ENCODE measurements at regions not wholly inside any gene's neighbourhood (a gene's known extent, or its start where the extent isn't known, plus 50 kb on each side); places are given as distances from the start of the nearest gene placed in this dataset.

DNA sequence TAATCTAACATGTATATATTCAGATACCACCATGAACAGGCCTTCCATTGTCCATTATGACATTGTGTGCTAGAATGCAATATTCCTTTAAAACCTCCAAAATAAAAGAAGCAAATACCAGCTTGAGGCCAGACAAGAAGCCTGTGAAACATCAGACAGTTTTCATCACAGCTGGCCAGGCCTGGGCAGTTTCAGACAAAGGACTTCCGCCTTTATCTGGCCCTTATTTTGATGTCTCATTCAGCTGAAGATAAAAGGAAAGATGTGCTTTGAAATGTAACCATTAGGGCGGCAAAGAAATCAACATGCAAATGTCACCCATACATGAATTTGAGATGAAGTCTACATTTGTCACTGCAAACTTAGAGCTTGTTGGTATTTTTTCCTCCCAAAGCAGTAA, 737.5 kb downstream of the KCNJ2 start:
- Histone ChIP-seq H3K4me3 (ENCODE audit: control insufficient read depth in 2 of 3, extremely low read depth in 1 of 3, insufficient read depth in 2 of 3, low read depth in 1 of 3, low read length in 3 of 3) (no peak overlapping the region), H3K9me3 (ENCODE audit: control insufficient read depth, low read depth, low read length) (no peaks in the 10 kb centered on the region), H4K20me1 (ENCODE audit: control insufficient read depth, extremely low read depth, insufficient read depth, low read length) (no peaks in the 10 kb centered on the region), H2AFZ (ENCODE audit: control insufficient read depth, low read length) (no peak overlapping the region), H3K9me1 (ENCODE audit: control insufficient read depth, extremely low read depth, insufficient read depth, low read length) (no peaks in the 10 kb centered on the region), H3K79me2 (ENCODE audit: control insufficient read depth, insufficient read depth, low read length) (no peaks in the 10 kb centered on the region), H3K27ac (ENCODE audit: control insufficient read depth, insufficient read depth, low read length) (no peak overlapping the region), H3K36me3 (ENCODE audit: control insufficient read depth in 2 of 2, extremely low read depth in 1 of 2, insufficient read depth in 2 of 2, low read length in 2 of 2) (no peaks in the 10 kb centered on the region), H3K4me2 (ENCODE audit: control insufficient read depth, extremely low read depth, insufficient read depth, low read depth, low read length) (no peak overlapping the region), H3K4me1 (ENCODE audit: control insufficient read depth, extremely low read depth, insufficient read depth, low read length) (no peaks in the 10 kb centered on the region), H3K27me3 (ENCODE audit: control insufficient read depth, extremely low read depth, insufficient read depth, low read length) (no peaks in the 10 kb centered on the region), H3K9ac (ENCODE audit: control insufficient read depth, extremely low read depth, insufficient read depth, low read length) (no peak overlapping the region)
- DNase-seq (ENCODE audit: low read depth, low spot score) (no peak), FAIRE-seq (no peak)
- dilution Hi-C loops (cut with MboI; ENCODE audit: extremely low pct_ligation_motif_present, low sequenced_read_pairs): no loop called here
- no peak for TF ChIP-seq EZH2 (IDR thresholded peaks at IDR 0.05; ENCODE audit: low read length)
- TF ChIP-seq, protein P1, sequence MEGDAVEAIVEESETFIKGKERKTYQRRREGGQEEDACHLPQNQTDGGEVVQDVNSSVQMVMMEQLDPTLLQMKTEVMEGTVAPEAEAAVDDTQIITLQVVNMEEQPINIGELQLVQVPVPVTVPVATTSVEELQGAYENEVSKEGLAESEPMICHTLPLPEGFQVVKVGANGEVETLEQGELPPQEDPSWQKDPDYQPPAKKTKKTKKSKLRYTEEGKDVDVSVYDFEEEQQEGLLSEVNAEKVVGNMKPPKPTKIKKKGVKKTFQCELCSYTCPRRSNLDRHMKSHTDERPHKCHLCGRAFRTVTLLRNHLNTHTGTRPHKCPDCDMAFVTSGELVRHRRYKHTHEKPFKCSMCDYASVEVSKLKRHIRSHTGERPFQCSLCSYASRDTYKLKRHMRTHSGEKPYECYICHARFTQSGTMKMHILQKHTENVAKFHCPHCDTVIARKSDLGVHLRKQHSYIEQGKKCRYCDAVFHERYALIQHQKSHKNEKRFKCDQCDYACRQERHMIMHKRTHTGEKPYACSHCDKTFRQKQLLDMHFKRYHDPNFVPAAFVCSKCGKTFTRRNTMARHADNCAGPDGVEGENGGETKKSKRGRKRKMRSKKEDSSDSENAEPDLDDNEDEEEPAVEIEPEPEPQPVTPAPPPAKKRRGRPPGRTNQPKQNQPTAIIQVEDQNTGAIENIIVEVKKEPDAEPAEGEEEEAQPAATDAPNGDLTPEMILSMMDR (optimal IDR thresholded peaks at IDR 0.05 in 1 of 3, IDR thresholded peaks at IDR 0.05 in 1 of 3, conservative IDR thresholded peaks at IDR 0.05 in 1 of 3; ENCODE audit: extremely low read depth in 1 of 3, insufficient read depth in 2 of 3, low read length in 3 of 3): no peak

DNA sequence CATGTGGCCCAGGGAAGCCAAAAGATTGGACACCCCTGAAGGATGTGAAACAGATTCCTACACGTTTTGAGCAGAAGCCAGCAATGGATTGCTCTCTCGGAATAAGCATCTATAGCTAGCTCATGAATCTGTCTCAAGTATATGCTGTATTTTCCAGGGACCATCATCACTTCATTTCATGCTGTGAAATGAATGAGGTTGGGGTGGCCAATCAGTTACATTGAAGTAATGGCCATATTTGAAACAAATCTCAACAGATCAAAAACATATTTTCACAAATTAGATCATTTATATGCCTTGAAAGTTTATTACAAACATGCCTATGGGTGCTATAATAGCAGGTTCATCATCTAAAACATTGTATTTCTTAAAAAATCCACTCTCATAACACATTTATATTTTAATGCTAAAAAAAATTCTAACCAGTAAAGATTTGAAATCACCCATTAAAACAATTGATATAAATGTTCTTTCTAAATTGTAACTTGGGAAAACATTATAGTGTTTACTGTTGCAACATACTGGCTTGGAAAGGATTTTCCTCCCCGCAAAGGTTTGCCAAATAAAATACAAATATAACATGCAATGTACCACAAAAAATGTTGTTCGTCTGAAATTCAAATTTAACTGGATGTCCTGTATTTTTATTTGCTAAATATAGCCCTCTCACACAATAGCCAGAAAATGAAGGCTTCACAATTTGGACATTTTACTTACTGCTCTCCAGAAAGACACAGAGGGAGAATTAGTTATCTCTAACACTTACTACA, 743.6 kb downstream of the KCNJ2 start:
- H3K79me2 ChIP-seq (ENCODE audit: control insufficient read depth, insufficient read depth, low read length): no peaks in the 10 kb centered on the region
- H3K9me3 ChIP-seq (ENCODE audit: control insufficient read depth, low read depth, low read length): no peaks in the 10 kb centered on the region
- no peaks in the 10 kb centered on the region for H4K20me1 ChIP-seq (ENCODE audit: control insufficient read depth, extremely low read depth, insufficient read depth, low read length)
- no peaks in the 10 kb centered on the region for H3K27me3 ChIP-seq (ENCODE audit: control insufficient read depth, extremely low read depth, insufficient read depth, low read length)
- no peaks in the 10 kb centered on the region for H3K9me1 ChIP-seq (ENCODE audit: control insufficient read depth, extremely low read depth, insufficient read depth, low read length)
- DNase-seq (ENCODE audit: low read depth, low spot score) (no peak), FAIRE-seq (no peak)
- H3K4me2 ChIP-seq (ENCODE audit: control insufficient read depth, extremely low read depth, insufficient read depth, low read depth, low read length): no peak overlapping the region
- no peak overlapping the region for H3K4me3 ChIP-seq (ENCODE audit: control insufficient read depth in 2 of 3, extremely low read depth in 1 of 3, insufficient read depth in 2 of 3, low read depth in 1 of 3, low read length in 3 of 3)
- H3K9ac ChIP-seq (ENCODE audit: control insufficient read depth, extremely low read depth, insufficient read depth, low read length): no peak overlapping the region
- dilution Hi-C loops (cut with MboI; ENCODE audit: extremely low pct_ligation_motif_present, low sequenced_read_pairs): no loop called here
- TF ChIP-seq, protein P1 (optimal IDR thresholded peaks at IDR 0.05 in 1 of 3, IDR thresholded peaks at IDR 0.05 in 1 of 3, conservative IDR thresholded peaks at IDR 0.05 in 1 of 3; ENCODE audit: extremely low read depth in 1 of 3, insufficient read depth in 2 of 3, low read length in 3 of 3): no peak
- TF ChIP-seq EZH2 (IDR thresholded peaks at IDR 0.05; ENCODE audit: low read length): no peak
- H3K36me3 ChIP-seq (ENCODE audit: control insufficient read depth in 2 of 2, extremely low read depth in 1 of 2, insufficient read depth in 2 of 2, low read length in 2 of 2): no peaks in the 10 kb centered on the region
- no peak overlapping the region for H2AFZ ChIP-seq (ENCODE audit: control insufficient read depth, low read length)
- H3K27ac ChIP-seq (ENCODE audit: control insufficient read depth, insufficient read depth, low read length): no peak overlapping the region
- H3K4me1 ChIP-seq (ENCODE audit: control insufficient read depth, extremely low read depth, insufficient read depth, low read length): no peaks in the 10 kb centered on the region

Measured in keratinocyte (primary cell).